Esophagus muscularis mucosa (tissue), 4 donors: ENCODE measurements at regions not wholly inside any gene's neighbourhood (a gene's known extent, or its start where the extent isn't known, plus 50 kb on each side); places are given as distances from the start of the nearest gene placed in this dataset.

Experiments
- EP300 ChIP-seq: sonication (generic); formaldehyde crosslinking; IDR thresholded peaks from one replicate; pipeline ENCODE4 v1.6.1; 2017; ENCODE audit warnings: antibody characterized with exemption
- POLR2A ChIP-seq: fragments of 450-650 bp; IDR thresholded peaks from one replicate; pipeline ENCODE4 v1.6.1; 2017; ENCODE audit warnings: antibody characterized with exemption, moderate library complexity, mild to moderate bottlenecking, low read depth
- POLR2AphosphoS5 ChIP-seq, 2 donors: sonication (generic); formaldehyde crosslinking; IDR thresholded peaks; one replicate each; pipeline ENCODE4 v1.6.1; 2017; ENCODE audit warnings: antibody characterized with exemption in 2 of 2
- TF ChIP-seq, protein P1 (sequence below), 3 experiments: fragments of 200-600 bp in 2 of 3; fragments of 450-650 bp in 1 of 3; sonication (generic) in 2 of 3; IDR thresholded peaks; one replicate each; pipeline ENCODE4 v1.5.1; 2017 to 2019; ENCODE audit warnings: antibody characterized with exemption in 3 of 3, mild to moderate bottlenecking in 2 of 3, moderate library complexity in 1 of 3

DNA sequence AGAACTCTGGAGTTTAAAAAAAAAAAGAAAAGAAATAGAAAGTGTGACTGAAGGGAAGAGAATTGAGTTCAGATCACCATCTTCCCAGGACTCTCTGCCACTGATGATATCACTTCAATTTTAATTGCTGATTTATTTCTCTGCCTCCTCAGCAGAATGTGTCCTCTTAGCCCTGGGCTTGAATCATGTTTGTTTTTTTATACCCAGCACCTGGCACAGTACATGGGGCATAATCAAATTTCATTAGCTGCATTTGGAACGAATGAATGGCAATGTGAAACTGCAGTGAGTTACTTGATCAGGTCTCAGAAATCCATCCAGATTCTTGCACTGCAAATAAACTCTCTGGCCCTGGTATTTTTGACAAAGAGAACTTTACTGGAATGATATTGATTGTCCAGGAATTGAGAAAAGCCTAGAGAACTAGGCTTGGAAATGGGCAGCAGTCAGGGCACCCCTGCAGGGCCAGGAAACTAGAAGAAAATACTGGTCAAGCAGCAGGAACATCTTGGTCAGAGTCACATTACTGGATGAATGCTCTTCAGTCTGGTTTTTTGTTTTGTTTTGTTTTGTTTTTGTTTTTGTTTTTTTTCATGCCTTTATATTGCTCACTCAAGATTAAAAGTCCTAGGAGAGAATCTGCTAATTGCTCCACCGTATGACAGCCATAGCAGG lies 103.8 kb upstream of the FAM78B start:
- no peak for TF ChIP-seq POLR2AphosphoS5 (IDR thresholded peaks at IDR 0.05)
- TF ChIP-seq, protein P1, sequence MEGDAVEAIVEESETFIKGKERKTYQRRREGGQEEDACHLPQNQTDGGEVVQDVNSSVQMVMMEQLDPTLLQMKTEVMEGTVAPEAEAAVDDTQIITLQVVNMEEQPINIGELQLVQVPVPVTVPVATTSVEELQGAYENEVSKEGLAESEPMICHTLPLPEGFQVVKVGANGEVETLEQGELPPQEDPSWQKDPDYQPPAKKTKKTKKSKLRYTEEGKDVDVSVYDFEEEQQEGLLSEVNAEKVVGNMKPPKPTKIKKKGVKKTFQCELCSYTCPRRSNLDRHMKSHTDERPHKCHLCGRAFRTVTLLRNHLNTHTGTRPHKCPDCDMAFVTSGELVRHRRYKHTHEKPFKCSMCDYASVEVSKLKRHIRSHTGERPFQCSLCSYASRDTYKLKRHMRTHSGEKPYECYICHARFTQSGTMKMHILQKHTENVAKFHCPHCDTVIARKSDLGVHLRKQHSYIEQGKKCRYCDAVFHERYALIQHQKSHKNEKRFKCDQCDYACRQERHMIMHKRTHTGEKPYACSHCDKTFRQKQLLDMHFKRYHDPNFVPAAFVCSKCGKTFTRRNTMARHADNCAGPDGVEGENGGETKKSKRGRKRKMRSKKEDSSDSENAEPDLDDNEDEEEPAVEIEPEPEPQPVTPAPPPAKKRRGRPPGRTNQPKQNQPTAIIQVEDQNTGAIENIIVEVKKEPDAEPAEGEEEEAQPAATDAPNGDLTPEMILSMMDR (IDR thresholded peaks at IDR 0.05): no peak
- TF ChIP-seq POLR2A: no peak
- TF ChIP-seq EP300: no peak
